ENCODE measurements at regions not wholly inside any gene's neighbourhood (a gene's known extent, or its start where the extent isn't known, plus 50 kb on each side); places are given as distances from the start of the nearest gene placed in this dataset.

GRCh38 chr13:99911965-99912566 is 59.5 kb downstream of the ZIC5 start:
- no peak for DNase-seq (ENCODE audit: low read depth)

DNA sequence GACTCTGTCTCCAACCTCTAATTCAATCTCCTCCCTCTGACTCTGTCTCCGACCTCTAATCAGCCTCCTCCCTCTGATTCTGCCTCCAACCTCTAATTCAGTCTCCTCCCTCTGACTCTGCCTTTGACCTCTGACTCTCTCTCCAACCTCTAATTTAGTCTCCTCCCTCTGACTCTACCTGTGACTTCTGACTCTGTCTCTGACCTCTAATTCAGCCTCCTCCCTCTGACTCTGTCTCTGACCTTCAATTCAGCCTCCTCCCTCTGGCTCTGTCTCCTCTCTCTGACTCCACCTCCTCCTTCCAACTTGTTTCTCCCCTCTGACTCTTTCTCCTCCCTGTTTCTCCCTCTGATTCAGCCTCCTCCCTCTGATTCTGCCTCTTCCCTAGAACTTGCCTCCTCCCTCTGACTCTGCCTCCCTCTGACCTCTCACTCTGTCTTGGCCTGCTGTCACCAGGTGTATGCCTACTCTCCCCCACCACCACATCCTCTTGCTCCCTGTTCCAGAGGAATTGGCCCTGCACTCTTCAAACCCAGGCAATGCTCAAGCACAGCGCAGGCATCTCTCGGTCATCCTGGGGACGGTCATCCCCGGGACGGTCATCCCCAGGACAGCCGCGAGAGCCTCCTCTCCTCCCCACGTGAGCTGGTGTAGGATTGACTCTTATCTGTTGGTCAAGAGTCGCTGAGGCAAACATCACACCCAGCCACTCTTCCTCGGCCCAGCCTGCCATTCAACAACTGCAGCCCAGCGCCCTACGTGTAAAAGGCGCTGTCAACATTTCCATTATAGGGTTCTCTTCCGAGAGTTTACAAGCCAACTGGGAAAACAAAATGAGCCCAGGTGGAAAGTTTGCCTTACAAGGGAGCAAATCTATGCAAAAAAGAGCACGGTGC is 60.2 kb downstream of the ZIC5 start:
- DNase-seq (ENCODE audit: low read depth), result no peak

DNA sequence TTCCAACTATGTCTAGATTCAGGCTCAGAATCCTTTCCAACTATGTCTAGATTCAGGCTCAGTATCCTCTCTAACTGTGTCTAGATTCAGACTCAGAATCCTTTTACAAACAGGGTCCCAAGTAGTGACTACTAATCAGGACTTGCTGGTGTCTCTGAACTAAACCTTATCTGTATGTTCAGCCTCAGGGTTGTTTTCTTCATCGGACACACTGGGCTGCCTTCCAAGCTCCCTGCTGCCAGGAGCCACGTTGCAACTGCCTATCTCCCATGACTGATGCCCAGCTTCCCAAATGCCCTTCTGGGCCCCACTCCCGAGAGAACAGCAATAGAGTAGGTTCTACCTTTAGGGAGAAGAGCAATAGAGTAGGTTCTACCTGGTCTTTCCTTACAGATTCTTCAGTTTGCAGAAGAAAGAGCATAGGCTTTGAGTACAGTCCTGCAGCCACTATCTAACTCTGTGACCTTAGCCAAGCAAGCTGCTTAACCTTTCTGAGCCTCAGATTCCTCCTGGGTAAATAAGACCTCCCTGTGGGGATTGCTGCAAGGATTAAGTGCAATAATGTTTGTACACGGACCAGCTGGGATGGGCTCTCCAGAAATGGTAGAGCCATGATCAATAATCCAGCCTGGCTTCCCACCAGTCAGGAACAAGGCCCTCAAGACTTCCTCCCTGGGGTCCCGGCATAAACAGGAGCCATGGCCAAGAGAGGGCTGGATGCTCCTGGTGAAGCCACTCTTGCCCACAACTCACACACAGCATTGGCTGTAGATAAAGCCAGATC is 61.5 kb downstream of the ZIC5 start:
- no peak for DNase-seq (ENCODE audit: low read depth)

- no peak for DNase-seq (ENCODE audit: low read depth)
Measured at GRCh38 chr13:99909097-99909835, 62.3 kb downstream of the ZIC5 start.

DNA sequence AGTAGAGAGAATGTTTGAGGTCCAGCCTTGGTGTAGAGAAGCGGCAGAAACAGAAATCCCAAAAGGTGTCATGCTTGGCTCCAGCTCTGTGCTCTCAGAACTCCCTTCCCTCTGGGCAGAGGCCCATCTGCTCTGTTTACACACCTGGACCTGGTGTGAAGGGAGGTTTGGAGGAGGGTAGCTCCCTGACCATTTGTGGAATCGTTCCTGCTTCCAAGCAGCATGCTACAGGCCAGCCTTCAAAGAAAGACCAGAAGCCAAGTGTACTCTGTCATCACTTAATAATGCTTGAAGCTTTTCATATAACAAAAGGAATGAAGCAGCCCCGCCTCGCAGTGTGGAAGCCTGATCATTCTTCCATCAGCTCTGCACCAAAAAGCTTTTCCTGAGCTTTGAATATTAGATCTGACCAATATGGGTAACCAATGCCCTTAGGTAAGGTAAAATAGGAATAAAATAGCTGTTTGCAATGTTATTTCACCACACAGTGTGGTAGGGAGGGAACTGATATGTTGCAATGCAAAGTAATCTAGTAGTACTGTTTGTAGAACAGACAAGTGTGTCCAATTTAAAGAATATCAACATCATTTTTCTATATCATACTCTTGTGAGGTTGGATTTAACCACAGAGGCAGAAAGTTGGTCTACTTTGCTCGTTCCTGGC is 63.3 kb downstream of the ZIC5 start:
- no peak for DNase-seq (ENCODE audit: low read depth)

DNA sequence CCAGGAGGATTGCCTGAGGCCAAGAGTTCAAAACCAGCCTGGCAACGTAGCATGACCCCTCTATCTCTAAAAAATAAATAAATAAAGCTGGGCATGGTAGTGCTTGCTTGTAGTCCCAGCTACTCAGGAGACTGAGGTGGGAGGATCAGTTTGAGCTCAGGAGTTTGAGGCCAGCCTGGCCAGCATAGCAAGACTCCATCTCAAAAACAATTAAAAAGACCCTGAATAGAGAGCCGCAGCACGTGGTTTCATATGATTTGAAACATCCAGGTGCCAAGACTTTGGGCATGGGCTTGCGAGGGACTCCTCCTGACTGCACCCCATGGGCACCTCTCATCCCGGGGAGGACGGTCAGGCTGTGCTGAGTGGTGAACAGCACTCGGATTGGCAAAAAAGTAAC is 63.9 kb downstream of the ZIC5 start:
- no peak for DNase-seq (ENCODE audit: low read depth)

- DNase-seq (ENCODE audit: low read depth), result no peak
Measured at GRCh38 chr13:99907038-99907437, 64.5 kb downstream of the ZIC5 start.

DNA sequence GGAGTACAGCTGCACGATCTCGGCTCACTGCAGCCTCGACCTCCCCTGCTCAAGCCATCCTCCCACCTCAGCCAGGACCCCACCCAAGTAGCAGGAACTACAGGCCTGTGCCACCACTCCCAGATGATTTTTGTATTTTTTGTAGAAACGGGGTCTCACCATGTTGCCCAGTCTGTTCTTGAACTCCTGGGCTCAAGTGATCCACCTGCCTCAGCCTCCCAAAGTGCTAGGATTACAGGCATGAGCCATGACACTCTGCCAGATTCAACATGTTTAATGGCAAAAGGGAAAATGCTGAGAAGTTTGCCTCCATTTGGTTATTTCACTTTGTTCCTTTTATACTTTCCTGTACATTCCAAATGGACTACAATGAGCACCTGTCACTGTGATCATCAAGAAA is 65.8 kb downstream of the ZIC5 start:
- DNase-seq (ENCODE audit: low read depth), result no peak

DNA sequence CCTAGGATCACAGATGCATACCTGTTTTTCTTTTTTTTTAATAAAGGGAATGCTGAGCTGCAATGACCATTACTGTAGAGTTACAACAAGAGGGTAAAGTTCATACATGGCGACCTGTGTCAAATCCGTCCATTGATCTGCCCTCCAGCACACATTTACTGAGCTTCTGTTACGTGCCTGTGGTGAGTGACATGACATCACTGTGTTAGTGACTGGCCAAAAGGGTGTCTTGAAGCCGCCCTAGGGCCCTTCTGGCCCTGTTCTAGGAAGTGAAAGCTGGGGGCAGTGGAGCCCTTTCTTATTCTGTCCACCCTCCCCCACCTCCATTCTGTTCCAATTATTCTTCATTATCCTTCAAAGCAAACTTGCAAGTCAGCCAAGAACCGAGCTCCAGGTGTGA is 66.3 kb downstream of the ZIC5 start:
- no peak for DNase-seq (ENCODE audit: low read depth)

DNA sequence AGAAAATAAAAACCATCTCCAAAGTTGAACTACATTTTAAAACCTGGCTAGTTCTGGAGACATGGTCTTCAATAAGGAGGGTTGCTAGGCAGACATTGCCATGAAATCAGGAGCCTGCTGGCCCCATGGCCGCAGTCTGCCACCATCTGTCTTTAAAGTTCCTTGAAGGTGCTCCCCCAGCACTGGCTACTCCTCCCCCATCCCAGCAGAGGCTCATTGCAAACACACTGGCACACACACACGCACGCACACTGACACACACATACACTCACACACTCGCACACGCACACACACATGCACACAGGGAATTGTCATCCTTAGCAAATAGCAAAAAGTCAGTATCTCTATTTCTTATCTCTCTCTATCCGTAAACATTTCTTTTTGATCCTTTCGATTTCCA is 68.4 kb downstream of the ZIC5 start:
- no peak for DNase-seq (ENCODE audit: low read depth)

DNA sequence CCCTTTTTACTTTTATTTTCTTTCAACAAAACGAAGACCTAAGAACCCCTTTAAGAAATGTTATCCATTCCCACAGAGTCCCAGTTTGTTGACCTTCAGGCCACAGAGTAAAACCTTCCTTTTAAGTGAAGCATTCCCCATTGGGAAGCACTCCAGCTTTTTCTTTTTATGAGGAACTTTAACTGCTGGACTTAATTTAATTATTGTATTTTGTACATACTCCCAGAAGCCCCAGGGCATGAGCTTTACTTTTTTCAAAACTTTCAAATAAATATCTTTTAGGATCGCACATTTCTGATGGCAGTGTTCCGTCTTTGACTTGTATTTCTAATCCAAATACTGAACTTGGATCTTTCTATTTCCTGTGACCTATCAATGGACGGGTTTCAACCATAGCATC is 68.9 kb downstream of the ZIC5 start:
- DNase-seq (ENCODE audit: low read depth), result no peak

- DNase-seq (ENCODE audit: low read depth), result no peak
Measured at GRCh38 chr13:99900960-99901359, 70.6 kb downstream of the ZIC5 start.

GRCh38 chr13:99898421-99898820 is 73.1 kb downstream of the ZIC5 start:
- DNase-seq (ENCODE audit: low read depth), result no peak

GRCh38 chr13:99897076-99897440 is 74.5 kb downstream of the ZIC5 start:
- DNase-seq (ENCODE audit: low read depth), result no peak

- no peak for DNase-seq (ENCODE audit: low read depth)
Measured at GRCh38 chr13:99896369-99897075, 75.0 kb downstream of the ZIC5 start.

GRCh38 chr13:99895444-99896368 is 75.9 kb downstream of the ZIC5 start:
- DNase-seq (ENCODE audit: low read depth), result no peak

DNA sequence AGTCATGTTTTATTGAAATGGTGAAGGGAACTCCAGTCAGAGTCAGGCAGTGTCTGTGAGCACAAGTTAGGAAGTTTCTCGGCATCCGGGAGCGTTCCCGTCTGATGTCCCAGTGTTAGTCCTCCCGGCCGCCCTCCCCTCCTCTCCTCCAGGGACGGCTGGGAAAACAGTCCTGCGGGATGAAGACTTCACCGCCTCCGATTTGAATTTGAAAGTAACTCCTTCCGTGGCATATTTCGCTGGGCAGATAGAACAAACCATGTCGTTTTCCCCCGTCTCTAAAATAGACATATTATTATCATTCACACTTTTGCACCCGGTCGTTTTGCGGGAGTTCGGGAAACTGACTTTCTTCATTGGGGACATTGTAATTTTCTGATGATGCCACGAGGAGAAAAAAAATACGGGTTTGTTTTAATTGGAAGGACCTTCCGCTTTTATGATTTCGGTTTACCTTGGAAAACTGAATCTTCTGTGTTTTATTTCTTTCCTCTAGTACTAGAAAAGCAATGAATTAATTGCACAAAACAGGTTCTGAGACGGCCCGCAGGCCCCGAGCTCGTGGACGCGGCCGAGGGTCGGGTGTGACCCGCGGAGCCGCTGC is 76.6 kb downstream of the ZIC5 start:
- no peak for DNase-seq (ENCODE audit: low read depth)

DNA sequence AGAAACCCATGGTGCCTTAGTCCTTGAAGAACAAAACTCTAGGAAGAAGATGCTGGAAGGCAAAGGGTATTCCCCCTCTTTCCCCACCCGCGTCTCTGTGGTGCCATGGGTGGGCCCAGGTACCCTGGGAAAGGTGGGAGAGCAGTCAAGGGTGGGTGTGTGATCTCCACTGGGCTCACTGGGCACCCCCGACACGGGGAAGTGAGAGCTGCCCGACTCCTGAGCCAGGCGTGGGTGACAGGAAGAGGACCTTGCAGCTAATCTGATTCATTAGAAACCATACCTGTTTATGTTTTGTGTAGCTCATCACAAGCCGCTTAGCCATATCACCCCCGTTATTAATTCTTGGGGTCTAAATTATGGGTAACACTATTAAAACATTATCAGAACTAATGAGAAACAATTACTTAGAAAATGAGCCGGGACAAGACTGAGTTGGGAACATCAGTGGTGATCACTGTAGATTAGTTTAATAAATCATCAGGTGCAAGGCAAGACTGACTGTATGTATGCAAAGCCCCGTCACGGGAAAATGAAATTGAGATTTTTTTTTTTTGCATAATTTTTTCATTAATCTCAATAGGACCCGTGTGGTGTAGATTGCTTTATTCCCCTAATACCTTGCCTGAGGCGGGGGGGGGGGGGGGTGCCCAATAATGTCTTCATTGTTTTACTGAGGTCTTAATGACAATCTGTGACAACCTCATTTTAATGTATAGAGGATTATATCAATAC is 77.3 kb downstream of the ZIC5 start:
- no peak for DNase-seq (ENCODE audit: low read depth)

DNA sequence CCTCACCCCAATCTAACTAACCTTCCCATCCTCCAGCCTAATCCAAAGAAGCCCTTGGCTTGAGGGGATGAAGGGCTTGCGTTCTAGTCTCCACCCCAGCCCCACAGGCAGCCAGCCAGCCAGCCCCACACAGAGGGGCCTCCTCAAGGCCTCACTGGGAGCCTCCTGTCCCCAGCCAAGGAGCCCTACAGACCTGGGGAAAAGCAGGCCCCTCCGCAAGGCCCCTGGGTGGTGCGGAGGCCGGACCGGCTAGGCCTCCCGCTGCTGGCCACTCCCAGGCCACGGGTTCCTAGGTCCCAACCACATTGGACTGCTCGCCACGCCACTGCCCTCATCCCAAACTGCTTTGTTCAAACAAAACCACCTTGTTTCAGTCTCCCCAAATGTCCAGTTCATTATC is 78.0 kb downstream of the ZIC5 start:
- DNase-seq (ENCODE audit: low read depth), result no peak

Measured in activated T-helper 9 cell treated with anti-CD3 and anti-CD28 coated beads, Interleukin-2, amount 50 U/mL, for 16 hours (primary cell).